SK-N-SH (cell line): ENCODE measurements at regions not wholly inside any gene's neighbourhood (a gene's known extent, or its start where the extent isn't known, plus 50 kb on each side); places are given as distances from the start of the nearest gene placed in this dataset.

ENCODE experiments used
- CTCF ChIA-PET: fragments of 300-600, 350-600 bp; formaldehyde crosslinking; extraction: SDS; loops from one replicate; lab custom pipeline; 2021; lab: Yijun Ruan, JAX
- POLR2A ChIA-PET: fragments of 350-600 bp; sonication (Branson Sonifier 250); formaldehyde crosslinking; extraction: SDS; loops from one replicate; lab custom pipeline; 2020; ENCODE audit warnings: antibody characterized with exemption, inconsistent platforms; lab: Yijun Ruan, JAX
- DNase-seq: peaks from one replicate; pipeline ENCODE4 v3.0.0; 2012
- H2AFZ ChIP-seq: fragments of 200-600 bp; sonication (generic); 2 replicates; pipeline ENCODE4 v1.8.1; 2016; ENCODE audit warnings: antibody characterized with exemption, mild to moderate bottlenecking, low read depth
- H3F3A ChIP-seq: fragments of 200-600 bp; sonication (generic); replicated peaks from 2 replicates; pipeline ENCODE3; 2016; ENCODE audit warnings: antibody characterized with exemption, mild to moderate bottlenecking; ENCODE audit not compliant: insufficient read depth
- H3K27ac ChIP-seq, 2 experiments: fragments of 200-500 bp in 1 of 2; fragments of 200-600 bp in 1 of 2; sonication (Bioruptor generic) in 1 of 2; sonication (generic), shearing (Covaris generic) in 1 of 2; 2 replicates each; pipeline versions ENCODE4 v1.5.1 to v1.6.1; 2014 to 2016; ENCODE audit warnings: low read depth in 2 of 2, inconsistent platforms in 1 of 2, low read length in 1 of 2, mild to moderate bottlenecking in 1 of 2, mixed read lengths in 1 of 2
- H3K27me3 ChIP-seq: fragments of 200-600 bp; sonication (generic), shearing (Covaris generic); 2 replicates; pipeline ENCODE4 v1.6.1; 2016; ENCODE audit warnings: mixed run types; ENCODE audit not compliant: insufficient read depth
- H3K36me3 ChIP-seq, 2 experiments: fragments of 200-500 bp in 1 of 2; fragments of 200-600 bp in 1 of 2; sonication (Bioruptor generic) in 1 of 2; sonication (generic) in 1 of 2; replicated peaks in 1 of 2; 2 replicates each; pipeline versions ENCODE3 to v1.5.1; 2014 to 2016; ENCODE audit warnings: low read length in 1 of 2, mild to moderate bottlenecking in 1 of 2; ENCODE audit not compliant: insufficient read depth in 2 of 2, control insufficient read depth in 1 of 2
- H3K4me1 ChIP-seq, 2 experiments: fragments of 200-500 bp in 1 of 2; fragments of 200-600 bp in 1 of 2; sonication (Bioruptor generic) in 1 of 2; sonication (generic), shearing (Covaris generic) in 1 of 2; 2 replicates each; pipeline versions ENCODE4 v1.5.1 to v1.6.1; 2014 to 2016; ENCODE audit warnings: low read depth in 1 of 2, low read length in 1 of 2, mixed run types in 1 of 2; ENCODE audit not compliant: insufficient read depth in 2 of 2, control insufficient read depth in 1 of 2
- H3K4me2 ChIP-seq: fragments of 200-600 bp; sonication (generic), shearing (Covaris generic); 2 replicates; pipeline ENCODE4 v1.6.1; 2017; ENCODE audit warnings: mixed run types
- H3K4me3 ChIP-seq, 2 experiments: fragments of 200-500 bp in 1 of 2; fragments of 200-600 bp in 1 of 2; sonication (Bioruptor generic) in 1 of 2; sonication (generic), shearing (Covaris generic) in 1 of 2; 2 replicates each; pipeline versions ENCODE4 v1.5.1 to v1.8.1; 2014 to 2016; ENCODE audit warnings: low read depth in 2 of 2, inconsistent platforms in 1 of 2, low read length in 1 of 2, mild to moderate bottlenecking in 1 of 2, mixed read lengths in 1 of 2, moderate library complexity in 1 of 2
- H3K79me2 ChIP-seq: fragments of 200-600 bp; sonication (generic); 2 replicates; pipeline ENCODE4 v1.8.1; 2017; ENCODE audit warnings: mild to moderate bottlenecking; ENCODE audit not compliant: insufficient read depth
- H3K9ac ChIP-seq: fragments of 200-600 bp; sonication (generic); 2 replicates; pipeline ENCODE4 v1.6.1; 2017; ENCODE audit warnings: mixed run types
- H3K9me2 ChIP-seq: fragments of 200-600 bp; sonication (generic); 2 replicates; pipeline ENCODE4 v1.6.1; 2017; ENCODE audit warnings: mixed run types
- H3K9me3 ChIP-seq: fragments of 200-600 bp; sonication (generic); 2 replicates; pipeline ENCODE4 v1.6.1; 2017; ENCODE audit warnings: mixed run types, mild to moderate bottlenecking, moderate library complexity
- H4K20me1 ChIP-seq: fragments of 200-600 bp; sonication (generic); 2 replicates; pipeline ENCODE4 v1.6.1; 2017; ENCODE audit warnings: mild to moderate bottlenecking, mixed run types; ENCODE audit not compliant: insufficient read depth
- ELF1 ChIP-seq: IDR thresholded peaks from 2 replicates; pipeline ENCODE4 v1.4.0; 2012
- FOXJ3 ChIP-seq: sonication (generic); formaldehyde crosslinking; IDR thresholded peaks from 2 replicates; pipeline ENCODE4 v1.5.1; 2020; ENCODE audit warnings: mild to moderate bottlenecking, missing genetic modification reagents
- RCOR1 ChIP-seq: fragments of 150-350 bp; IDR thresholded peaks from 2 replicates; pipeline ENCODE4 v1.6.1; 2017; ENCODE audit warnings: antibody characterized with exemption, low read length
- RFX5 ChIP-seq: IDR thresholded peaks from 2 replicates; pipeline ENCODE4 v1.6.1; 2012; ENCODE audit warnings: mild to moderate bottlenecking, improper control_type of control experiment, low read length
- YY1 ChIP-seq: IDR thresholded peaks from 2 replicates; pipeline ENCODE4 v1.4.0; 2012; ENCODE audit warnings: low read depth, mild to moderate bottlenecking
- WGBS: methylation state at CpG from one replicate; pipeline ENCODE4 v1.1.6; 2017; ENCODE audit warnings: low lambda C conversion rate; 5-methylcytosine and 5-hydroxymethylcytosine counted together
- TF ChIP-seq, protein P1 (sequence below): fragments of 150-350 bp; IDR thresholded peaks from 2 replicates; pipeline ENCODE4 v1.6.1; 2016; ENCODE audit warnings: mild to moderate bottlenecking, low read depth, low read length
- TF ChIP-seq, protein P2 (sequence below): IDR thresholded peaks from 2 replicates; pipeline ENCODE4 v1.4.0; 2012; ENCODE audit warnings: low read depth, borderline replicate concordance
- TF ChIP-seq, protein P3 (sequence below): IDR thresholded peaks from 2 replicates; pipeline ENCODE4; 2012
- TF ChIP-seq, protein P4 (sequence below): fragments of 200-600 bp; sonication (generic); IDR thresholded peaks from 2 replicates; pipeline ENCODE4 v1.6.1; 2017; ENCODE audit warnings: antibody characterized with exemption, mild to moderate bottlenecking, moderate library complexity

DNA sequence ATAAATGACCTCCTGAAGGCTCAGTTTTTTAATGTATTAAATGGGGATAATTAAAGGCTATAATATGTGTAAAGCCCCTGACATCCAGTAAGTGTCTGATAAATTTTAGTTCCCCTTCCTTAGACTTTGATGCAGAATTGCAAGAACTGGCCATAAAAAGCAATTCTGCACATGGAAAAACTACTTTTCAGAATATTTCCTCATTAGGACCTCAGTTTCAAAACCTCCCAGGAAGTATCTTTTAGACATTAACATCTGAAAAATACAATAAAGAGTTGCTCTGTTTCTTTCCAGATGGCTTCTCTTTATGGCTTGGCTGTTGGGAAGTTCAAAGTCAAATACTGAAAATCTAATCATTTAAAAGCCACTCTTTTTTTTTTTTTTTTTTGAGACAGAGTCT, 106.3 kb upstream of the ZNF217 start (continued):
- TF ChIP-seq, protein P1, sequence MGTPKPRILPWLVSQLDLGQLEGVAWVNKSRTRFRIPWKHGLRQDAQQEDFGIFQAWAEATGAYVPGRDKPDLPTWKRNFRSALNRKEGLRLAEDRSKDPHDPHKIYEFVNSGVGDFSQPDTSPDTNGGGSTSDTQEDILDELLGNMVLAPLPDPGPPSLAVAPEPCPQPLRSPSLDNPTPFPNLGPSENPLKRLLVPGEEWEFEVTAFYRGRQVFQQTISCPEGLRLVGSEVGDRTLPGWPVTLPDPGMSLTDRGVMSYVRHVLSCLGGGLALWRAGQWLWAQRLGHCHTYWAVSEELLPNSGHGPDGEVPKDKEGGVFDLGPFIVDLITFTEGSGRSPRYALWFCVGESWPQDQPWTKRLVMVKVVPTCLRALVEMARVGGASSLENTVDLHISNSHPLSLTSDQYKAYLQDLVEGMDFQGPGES: no peak
- no peak for TF ChIP-seq RCOR1
- TF ChIP-seq, protein P2, sequence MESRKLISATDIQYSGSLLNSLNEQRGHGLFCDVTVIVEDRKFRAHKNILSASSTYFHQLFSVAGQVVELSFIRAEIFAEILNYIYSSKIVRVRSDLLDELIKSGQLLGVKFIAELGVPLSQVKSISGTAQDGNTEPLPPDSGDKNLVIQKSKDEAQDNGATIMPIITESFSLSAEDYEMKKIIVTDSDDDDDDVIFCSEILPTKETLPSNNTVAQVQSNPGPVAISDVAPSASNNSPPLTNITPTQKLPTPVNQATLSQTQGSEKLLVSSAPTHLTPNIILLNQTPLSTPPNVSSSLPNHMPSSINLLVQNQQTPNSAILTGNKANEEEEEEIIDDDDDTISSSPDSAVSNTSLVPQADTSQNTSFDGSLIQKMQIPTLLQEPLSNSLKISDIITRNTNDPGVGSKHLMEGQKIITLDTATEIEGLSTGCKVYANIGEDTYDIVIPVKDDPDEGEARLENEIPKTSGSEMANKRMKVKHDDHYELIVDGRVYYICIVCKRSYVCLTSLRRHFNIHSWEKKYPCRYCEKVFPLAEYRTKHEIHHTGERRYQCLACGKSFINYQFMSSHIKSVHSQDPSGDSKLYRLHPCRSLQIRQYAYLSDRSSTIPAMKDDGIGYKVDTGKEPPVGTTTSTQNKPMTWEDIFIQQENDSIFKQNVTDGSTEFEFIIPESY: no peak
- TF ChIP-seq, protein P3, sequence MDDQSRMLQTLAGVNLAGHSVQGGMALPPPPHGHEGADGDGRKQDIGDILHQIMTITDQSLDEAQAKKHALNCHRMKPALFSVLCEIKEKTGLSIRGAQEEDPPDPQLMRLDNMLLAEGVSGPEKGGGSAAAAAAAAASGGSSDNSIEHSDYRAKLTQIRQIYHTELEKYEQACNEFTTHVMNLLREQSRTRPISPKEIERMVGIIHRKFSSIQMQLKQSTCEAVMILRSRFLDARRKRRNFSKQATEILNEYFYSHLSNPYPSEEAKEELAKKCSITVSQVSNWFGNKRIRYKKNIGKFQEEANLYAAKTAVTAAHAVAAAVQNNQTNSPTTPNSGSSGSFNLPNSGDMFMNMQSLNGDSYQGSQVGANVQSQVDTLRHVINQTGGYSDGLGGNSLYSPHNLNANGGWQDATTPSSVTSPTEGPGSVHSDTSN: no peak
- no peak for TF ChIP-seq RFX5
- TF ChIP-seq ELF1: no peak
- TF ChIP-seq, protein P4, sequence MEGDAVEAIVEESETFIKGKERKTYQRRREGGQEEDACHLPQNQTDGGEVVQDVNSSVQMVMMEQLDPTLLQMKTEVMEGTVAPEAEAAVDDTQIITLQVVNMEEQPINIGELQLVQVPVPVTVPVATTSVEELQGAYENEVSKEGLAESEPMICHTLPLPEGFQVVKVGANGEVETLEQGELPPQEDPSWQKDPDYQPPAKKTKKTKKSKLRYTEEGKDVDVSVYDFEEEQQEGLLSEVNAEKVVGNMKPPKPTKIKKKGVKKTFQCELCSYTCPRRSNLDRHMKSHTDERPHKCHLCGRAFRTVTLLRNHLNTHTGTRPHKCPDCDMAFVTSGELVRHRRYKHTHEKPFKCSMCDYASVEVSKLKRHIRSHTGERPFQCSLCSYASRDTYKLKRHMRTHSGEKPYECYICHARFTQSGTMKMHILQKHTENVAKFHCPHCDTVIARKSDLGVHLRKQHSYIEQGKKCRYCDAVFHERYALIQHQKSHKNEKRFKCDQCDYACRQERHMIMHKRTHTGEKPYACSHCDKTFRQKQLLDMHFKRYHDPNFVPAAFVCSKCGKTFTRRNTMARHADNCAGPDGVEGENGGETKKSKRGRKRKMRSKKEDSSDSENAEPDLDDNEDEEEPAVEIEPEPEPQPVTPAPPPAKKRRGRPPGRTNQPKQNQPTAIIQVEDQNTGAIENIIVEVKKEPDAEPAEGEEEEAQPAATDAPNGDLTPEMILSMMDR: no peak

DNA sequence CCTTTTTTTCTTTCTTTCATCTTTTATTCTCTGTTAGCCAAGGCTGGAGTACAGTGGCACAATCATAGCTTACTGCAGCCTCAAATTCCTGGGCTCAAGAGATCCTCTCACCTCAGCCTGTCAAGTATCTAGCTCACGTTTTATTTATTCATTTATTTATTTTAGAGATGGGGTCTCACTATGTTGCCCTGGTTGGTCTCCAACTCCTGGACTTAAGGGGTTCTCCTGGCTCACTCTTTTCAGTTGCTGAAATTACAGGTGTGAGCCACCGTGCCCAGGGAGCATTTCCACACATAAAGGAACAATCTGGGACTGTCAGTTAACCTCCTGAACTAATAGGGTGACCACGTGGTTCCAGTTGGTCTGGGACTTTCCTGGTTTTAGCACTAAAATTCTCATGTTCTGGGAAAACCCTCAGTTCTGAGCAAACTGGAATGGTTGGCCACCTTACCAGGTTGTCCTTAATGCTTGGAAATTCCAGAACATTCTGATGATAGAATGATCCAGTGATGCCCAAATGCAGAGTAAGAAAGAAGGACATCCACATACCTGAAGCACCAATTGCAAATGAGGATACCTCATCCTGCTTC, 105.5 kb upstream of the ZNF217 start:
- TF ChIP-seq YY1 (no peak), FOXJ3 (CRISPR knock-in tag) (no peak)
- no peaks in the 10 kb centered on the region for H4K20me1 ChIP-seq
- POLR2A ChIA-PET: no interaction called here
- no peaks in the 10 kb centered on the region for H3K36me3 ChIP-seq
- no peaks in the 10 kb centered on the region for H3K79me2 ChIP-seq
- CTCF ChIA-PET: no interaction called here
- no peak overlapping the region for H2AFZ ChIP-seq
- no peak for DNase-seq
- peaks cover 0 to 2% of the 10 kb centered on the region in 2 experiments; a peak in 1 of 4 replicates for H3K4me1 ChIP-seq
- WGBS: 85% methylated on average over 3 of the region's 3 CpGs
- H3K9me2 ChIP-seq: no peaks in the 10 kb centered on the region
- no peaks in the 10 kb centered on the region for H3K9me3 ChIP-seq
- no peak overlapping the region for H3K4me3 ChIP-seq
- H3K27me3 ChIP-seq: no peaks in the 10 kb centered on the region
- no peaks in the 10 kb centered on the region for H3F3A ChIP-seq
- no peak overlapping the region for H3K4me2 ChIP-seq
- H3K27ac ChIP-seq: no peak overlapping the region
- H3K9ac ChIP-seq: no peak overlapping the region
